HCT116 (cell line): ENCODE measurements at regions not wholly inside any gene's neighbourhood (a gene's known extent, or its start where the extent isn't known, plus 50 kb on each side); places are given as distances from the start of the nearest gene placed in this dataset.

ENCODE experiments used
- CEBPB ChIP-seq: IDR thresholded peaks from 2 replicates; pipeline ENCODE4 v1.6.1; 2012; ENCODE audit warnings: low read depth
- EGR1 ChIP-seq: IDR thresholded peaks from 2 replicates; pipeline ENCODE4 v1.6.1; 2012; ENCODE audit warnings: low read depth
- ELF1 ChIP-seq: IDR thresholded peaks from 2 replicates; pipeline ENCODE4 v1.6.1; 2012; ENCODE audit warnings: low read depth, borderline replicate concordance
- EZH2 ChIP-seq: fragments of 200-600 bp; sonication (generic); IDR thresholded peaks from 2 replicates; pipeline ENCODE4 v1.6.1; 2017; ENCODE audit warnings: antibody characterized with exemption, mixed run types
- EZH2phosphoT487 ChIP-seq: fragments of 200-600 bp; IDR thresholded peaks from 2 replicates; pipeline ENCODE4 v1.6.1; 2018; ENCODE audit warnings: antibody characterized with exemption, borderline replicate concordance
- FOSL1 ChIP-seq: IDR thresholded peaks from 2 replicates; pipeline ENCODE4 v1.6.1; 2012; ENCODE audit warnings: low read depth
- JUND ChIP-seq: IDR thresholded peaks from 2 replicates; pipeline ENCODE4 v1.6.1; 2012
- POLR2A ChIP-seq: IDR thresholded peaks from 2 replicates; pipeline ENCODE4 v1.7.0; 2011; ENCODE audit warnings: borderline replicate concordance; ENCODE audit not compliant: insufficient read depth, insufficient read length; ENCODE audit errors: extremely low read depth
- POLR2AphosphoS5 ChIP-seq: IDR thresholded peaks from 2 replicates; pipeline ENCODE4 v1.6.1; 2011; ENCODE audit warnings: mild to moderate bottlenecking, low read depth, low read length, moderate library complexity
- ZNF274 ChIP-seq: fragments of 200-500 bp; sonication (Bioruptor generic); IDR thresholded peaks from 2 replicates; pipeline ENCODE4 v1.6.1; 2014; ENCODE audit warnings: mild to moderate bottlenecking, low read depth, low read length, inconsistent platforms
- TF ChIP-seq, protein P1 (sequence below), 3 experiments: fragments of 200-600 bp in 1 of 3; sonication (generic) in 1 of 3; IDR thresholded peaks in 2 of 3; conservative IDR thresholded peaks in 1 of 3; 2 replicates each; pipeline ENCODE4 v1.5.1; 2012 to 2017; ENCODE audit warnings: low read depth in 2 of 3, low read length in 2 of 3, antibody characterized with exemption in 1 of 3, borderline replicate concordance in 1 of 3, control low read depth in 1 of 3, mild to moderate bottlenecking in 1 of 3, mixed read lengths in 1 of 3, mixed run types in 1 of 3, moderate library complexity in 1 of 3; ENCODE audit not compliant: insufficient read depth in 1 of 3
- TF ChIP-seq, protein P2 (sequence below): IDR thresholded peaks from 2 replicates; pipeline ENCODE4 v1.6.1; 2012

DNA sequence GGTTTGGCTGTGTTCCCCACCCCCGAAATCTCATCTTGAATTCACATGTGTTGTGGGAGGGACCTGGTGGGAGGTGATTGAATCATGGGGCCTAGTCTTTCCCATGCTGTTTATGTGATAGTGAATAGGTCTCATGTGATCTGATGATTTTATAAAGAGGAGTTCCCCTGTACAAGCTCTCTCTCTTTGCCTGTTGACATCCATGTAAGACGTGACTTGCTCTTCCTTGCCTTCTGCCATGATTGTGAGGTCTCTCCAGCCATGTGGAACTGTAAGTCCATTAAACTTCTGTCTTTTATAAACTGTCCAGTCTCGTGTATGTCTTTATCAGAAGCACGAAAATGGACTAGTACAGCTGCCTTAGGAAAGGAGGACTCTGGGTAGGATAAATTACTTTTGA is 976.7 kb downstream of the MCTP2 start:
- TF ChIP-seq POLR2AphosphoS5 (no peak), POLR2A (no peak), FOSL1 (no peak), EZH2phosphoT487 (no peak), CEBPB (no peak), JUND (no peak), ZNF274 (no peak), EGR1 (no peak), ELF1 (no peak), EZH2 (no peak)
- TF ChIP-seq, protein P1, sequence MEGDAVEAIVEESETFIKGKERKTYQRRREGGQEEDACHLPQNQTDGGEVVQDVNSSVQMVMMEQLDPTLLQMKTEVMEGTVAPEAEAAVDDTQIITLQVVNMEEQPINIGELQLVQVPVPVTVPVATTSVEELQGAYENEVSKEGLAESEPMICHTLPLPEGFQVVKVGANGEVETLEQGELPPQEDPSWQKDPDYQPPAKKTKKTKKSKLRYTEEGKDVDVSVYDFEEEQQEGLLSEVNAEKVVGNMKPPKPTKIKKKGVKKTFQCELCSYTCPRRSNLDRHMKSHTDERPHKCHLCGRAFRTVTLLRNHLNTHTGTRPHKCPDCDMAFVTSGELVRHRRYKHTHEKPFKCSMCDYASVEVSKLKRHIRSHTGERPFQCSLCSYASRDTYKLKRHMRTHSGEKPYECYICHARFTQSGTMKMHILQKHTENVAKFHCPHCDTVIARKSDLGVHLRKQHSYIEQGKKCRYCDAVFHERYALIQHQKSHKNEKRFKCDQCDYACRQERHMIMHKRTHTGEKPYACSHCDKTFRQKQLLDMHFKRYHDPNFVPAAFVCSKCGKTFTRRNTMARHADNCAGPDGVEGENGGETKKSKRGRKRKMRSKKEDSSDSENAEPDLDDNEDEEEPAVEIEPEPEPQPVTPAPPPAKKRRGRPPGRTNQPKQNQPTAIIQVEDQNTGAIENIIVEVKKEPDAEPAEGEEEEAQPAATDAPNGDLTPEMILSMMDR (IDR thresholded peaks at IDR 0.05 in 2 of 3, conservative IDR thresholded peaks at IDR 0.05 in 1 of 3; ENCODE audit: borderline replicate concordance in 1 of 3, insufficient read depth in 1 of 3, low read depth in 2 of 3, low read length in 2 of 3) = no peak
- TF ChIP-seq, protein P2, sequence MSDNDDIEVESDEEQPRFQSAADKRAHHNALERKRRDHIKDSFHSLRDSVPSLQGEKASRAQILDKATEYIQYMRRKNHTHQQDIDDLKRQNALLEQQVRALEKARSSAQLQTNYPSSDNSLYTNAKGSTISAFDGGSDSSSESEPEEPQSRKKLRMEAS = no peak
